ENCODE measurements at regions not wholly inside any gene's neighbourhood (a gene's known extent, or its start where the extent isn't known, plus 50 kb on each side); places are given as distances from the start of the nearest gene placed in this dataset.
A peak's percentile ranks its signal among the peaks of the same experiment; 100 is the strongest.
"Not testable (repeated sequence)": the region's sequence is repeated elsewhere in the genome, so short reads cannot be mapped to it uniquely, and the experiment has no call there.

- DNase-seq (ENCODE audit: low read depth) = no peak
These were observed 499.9 kb upstream of the LMCD1 start for GRCh38 chr3:8001712-8002111.

DNA sequence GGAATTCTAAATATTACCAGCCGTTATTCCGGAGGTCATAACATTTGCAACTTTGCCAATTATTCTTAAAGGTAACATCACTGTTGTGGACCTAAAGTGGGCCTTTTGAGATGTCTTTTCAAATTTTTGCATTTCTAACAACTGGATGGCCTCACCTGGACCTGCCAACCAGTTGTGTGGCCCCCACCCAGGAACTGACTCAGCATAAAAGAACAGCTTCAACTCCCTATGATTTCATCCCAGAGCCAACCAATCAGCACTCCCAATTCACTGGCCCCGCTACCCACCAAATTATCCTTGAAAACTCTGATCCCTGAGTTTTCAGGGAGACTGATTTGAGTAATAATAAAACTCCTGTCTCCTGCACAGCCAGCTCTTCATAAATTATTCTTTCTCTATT lies 489.7 kb upstream of the LMCD1 start:
- DNase-seq (ENCODE audit: low read depth) = no peak

DNA sequence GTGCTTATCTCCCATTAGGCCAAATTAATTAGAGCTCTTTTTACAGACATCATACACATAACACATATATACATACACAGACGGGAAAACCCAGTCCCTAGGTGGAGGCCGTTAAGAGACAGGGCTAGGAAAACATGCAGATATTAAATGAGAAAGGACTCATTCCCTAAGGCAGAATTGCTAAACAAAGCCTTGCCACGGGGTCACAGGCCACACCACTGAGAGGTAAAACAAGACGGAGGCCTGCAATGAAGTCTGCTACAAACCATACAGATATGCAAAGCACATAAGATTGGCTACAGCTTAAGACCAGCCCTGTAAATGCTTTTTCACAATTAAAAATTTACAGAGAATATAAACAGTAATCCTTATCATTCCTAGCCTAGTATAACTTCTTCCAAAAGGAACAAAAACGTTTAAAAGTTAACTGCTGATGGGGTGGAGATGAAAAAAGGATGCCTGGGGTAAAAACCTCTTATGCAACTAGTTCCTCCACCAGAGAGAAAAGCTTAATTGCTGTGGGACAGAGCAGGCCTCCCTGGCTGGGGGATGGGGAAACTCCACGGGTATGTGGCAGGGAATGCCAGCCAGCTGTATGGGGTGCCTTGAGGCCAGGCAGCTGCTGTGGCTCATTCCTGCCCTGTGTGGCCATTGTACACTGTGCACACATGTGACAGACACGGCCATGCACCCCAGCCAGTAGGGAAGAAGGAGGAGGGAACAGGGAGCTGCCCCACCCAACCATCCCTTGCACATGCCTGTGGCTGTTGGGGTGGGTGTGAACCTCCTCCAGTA lies 481.4 kb upstream of the LMCD1 start:
- no peak for DNase-seq (ENCODE audit: low read depth)

DNA sequence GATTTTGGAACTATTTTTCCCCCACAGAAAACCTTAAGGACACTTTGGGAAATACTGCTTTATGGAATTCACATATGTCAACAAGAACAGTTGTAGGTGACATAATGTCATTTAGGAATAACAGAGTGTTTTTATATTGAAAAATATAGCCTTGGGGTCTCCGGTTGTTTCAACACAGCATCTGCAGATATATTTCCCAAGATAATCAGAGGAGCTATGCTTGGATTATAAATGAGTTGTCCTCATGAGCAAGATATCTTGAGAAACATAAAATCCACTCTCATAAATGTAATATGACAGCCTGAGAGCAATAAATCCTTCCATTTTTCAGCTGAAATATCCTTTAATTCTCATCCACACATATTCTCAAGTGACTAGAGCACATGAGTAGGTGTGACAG lies 473.7 kb upstream of the LMCD1 start:
- DNase-seq (ENCODE audit: low read depth) = no peak

DNA sequence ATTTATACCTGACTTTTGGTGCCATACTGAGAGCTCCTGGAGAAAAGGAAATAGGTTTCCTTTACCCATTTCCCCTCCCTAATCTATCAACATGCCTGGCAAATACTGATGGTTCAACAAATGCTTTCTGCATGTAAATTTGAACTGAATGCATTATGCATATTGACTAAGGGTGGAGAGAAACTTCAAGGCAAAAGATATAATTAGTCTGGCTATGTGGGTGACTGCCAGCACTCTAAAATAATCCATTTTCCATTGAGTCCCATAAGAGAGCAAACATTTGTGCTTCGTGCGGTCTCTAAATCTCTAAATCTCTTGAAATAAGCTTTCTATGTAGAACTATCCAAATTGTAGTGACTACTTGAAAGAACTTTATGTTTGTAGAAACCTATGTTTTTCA lies 451.3 kb upstream of the LMCD1 start:
- no peak for DNase-seq (ENCODE audit: low read depth)

DNA sequence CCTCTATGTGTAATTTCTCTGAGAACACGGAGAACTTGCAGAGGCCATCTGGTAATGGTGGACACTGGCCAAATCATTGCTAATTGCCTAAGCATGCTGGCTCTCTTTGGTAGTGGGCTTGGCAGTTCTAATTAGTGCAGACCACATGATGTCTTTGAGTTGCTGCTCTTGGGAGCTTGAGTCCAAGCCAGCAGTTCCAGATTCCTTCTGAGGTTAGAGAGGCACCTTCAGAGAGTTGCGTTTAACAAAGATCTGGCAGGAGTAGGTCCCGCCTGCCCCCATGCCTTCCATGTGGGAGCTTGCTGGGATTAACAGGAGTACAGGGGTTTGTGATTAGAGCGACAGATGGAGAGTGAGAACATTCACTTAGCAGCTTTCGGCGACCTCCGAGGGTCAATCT lies 449.0 kb upstream of the LMCD1 start:
- DNase-seq (ENCODE audit: low read depth) = peak; percentile 5

GRCh38 chr3:8068135-8068534 lies 433.5 kb upstream of the LMCD1 start:
- DNase-seq (ENCODE audit: low read depth) = not testable (repeated sequence)

- no peak for DNase-seq (ENCODE audit: low read depth)
These were observed 432.2 kb upstream of the LMCD1 start for GRCh38 chr3:8069471-8069870.

GRCh38 chr3:8070011-8070410 lies 431.6 kb upstream of the LMCD1 start:
- DNase-seq (ENCODE audit: low read depth) = no peak

DNA sequence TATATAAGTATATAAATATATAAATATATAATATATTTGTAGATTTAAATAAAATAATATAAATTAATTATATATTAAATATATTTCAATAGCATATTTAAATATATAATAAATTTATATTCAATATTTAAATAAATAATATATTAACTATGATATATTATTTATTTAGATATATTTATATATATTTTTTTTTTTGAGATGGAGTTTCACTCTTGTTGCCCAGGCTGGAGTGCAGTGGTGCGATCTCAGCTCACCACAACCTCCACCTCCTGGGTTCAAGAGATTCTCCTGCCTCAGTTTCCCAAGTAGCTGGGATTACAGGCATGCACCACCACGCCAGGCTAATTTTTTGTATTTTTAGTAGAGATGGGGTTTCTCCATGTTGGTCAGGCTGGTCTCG lies 426.9 kb upstream of the LMCD1 start:
- not testable (repeated sequence) for DNase-seq (ENCODE audit: low read depth)

- no peak for DNase-seq (ENCODE audit: low read depth)
These were observed 424.5 kb upstream of the LMCD1 start for GRCh38 chr3:8077126-8077525.

DNA sequence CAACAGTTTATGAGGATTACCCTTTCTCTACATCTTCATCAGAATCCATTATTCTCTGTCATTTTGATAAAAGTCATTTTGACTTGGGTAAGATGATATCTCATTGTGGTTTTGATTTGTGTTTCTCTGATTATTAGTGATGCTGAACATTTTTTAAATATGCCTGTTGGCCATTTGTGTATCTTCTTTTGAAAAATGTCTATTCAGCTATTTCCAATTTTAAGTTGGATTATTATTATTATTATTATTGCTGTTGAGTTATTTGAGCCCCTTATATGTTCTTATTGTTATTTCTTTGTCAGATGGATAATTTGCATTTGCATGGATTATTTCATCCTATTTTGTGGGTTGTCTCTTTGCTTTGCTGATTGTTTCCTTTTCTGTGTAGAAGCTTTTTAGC lies 421.2 kb upstream of the LMCD1 start:
- no peak for DNase-seq (ENCODE audit: low read depth)

GRCh38 chr3:8085498-8085897 lies 416.1 kb upstream of the LMCD1 start:
- no peak for DNase-seq (ENCODE audit: low read depth)

DNA sequence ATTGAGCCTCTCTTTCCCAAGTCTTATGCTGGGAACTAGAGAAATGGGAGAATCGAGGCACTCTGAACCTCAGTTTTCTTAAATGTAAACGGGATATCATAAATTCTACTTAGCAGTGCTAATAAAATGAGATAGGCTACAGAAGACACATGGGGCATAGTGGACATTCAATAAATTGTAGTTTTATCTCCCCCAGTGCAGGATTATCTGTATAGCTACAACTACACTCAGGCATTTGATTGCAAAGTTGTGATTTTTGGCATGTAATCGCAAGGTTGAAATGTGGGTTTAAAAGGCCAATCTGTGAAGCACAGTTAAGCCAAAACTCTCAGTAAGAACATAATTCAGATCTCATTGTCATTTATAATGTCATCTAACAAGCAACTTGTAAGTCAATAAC lies 413.7 kb upstream of the LMCD1 start:
- no peak for DNase-seq (ENCODE audit: low read depth)

GRCh38 chr3:8094415-8094814 lies 407.2 kb upstream of the LMCD1 start:
- no peak for DNase-seq (ENCODE audit: low read depth)

- DNase-seq (ENCODE audit: low read depth) = no peak
These were observed 405.9 kb upstream of the LMCD1 start for GRCh38 chr3:8095724-8096123.

- DNase-seq (ENCODE audit: low read depth) = no peak
These were observed 403.9 kb upstream of the LMCD1 start for GRCh38 chr3:8097690-8098089.

DNA sequence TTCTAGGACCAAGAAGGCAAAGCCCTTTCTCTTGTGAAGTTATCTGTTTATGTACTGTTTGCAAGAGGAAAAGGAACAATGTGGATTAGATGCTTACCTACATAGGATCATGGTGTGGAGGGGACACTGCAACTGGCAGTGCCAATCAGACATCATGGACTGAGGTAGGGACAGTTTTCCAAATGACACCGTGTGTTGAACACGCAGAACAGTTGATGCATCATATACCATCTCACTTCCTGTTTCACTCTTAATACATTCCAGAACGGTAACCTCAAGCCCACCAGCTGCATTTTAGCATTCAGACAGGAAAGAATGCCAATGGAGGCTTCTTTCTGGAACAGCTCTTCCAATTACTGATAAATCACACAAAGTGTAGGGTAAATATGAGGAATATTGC lies 397.7 kb upstream of the LMCD1 start:
- DNase-seq (ENCODE audit: low read depth) = no peak

GRCh38 chr3:8106921-8107320 lies 394.7 kb upstream of the LMCD1 start:
- DNase-seq (ENCODE audit: low read depth) = no peak

- DNase-seq (ENCODE audit: low read depth) = peak; percentile 26
These were observed 390.4 kb upstream of the LMCD1 start for GRCh38 chr3:8110966-8111798.

DNA sequence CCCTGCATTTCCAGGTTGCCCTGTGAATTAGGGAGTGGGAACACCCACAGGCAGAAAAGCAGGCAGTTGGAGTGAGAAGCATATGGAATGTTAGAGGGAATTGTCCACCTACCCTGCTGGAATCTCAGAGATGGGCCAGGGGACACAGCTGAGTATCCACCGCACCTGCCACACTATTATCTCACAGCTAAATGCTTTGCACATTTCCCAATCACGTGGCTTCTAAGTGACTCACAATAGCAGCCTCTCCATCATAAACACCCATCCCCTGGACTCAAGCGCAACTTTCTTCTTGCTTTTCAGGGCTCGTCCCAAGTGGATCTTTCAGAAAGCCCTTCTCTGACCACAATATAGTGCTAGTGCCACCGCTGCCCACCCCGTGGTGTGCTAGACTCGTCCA lies 389.0 kb upstream of the LMCD1 start:
- DNase-seq (ENCODE audit: low read depth) = no peak

DNA sequence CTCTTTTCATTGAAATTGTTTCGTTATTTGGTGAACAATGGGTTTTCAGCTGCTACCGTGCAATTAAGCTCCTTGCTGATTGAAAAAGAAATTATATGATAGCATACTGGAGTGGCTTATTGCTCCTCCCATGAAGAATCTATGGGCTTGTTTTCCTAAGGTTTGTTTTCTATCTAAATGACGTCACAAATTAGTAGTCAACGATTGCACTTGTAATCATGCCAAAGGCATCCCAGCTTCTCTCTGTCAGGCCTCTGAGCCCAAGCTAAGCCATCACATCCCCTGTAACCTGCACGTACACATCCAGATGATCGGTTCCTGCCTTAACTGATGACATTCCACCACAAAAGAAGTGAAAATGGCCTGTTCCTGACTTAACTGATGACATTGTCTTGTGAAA lies 388.0 kb upstream of the LMCD1 start:
- DNase-seq (ENCODE audit: low read depth) = no peak

DNA sequence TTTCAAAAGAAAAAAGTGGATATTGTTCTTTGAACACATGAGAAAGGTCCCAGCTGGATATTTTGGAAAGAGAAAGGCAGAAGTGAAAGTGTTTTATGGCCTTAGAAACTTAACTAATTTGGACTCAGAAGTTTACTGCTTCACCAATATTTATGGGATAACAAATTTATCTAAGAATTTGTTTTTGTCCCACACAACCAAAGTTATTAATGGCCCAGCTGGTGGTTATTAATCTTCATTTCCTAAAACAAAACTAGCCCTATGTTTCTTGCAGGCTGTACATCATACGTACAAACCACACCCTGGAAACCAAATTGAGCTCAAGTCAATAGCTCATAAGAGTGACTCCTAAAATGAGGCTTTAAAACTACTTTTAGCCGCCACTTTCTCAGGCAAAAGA lies 372.9 kb upstream of the LMCD1 start:
- no peak for DNase-seq (ENCODE audit: low read depth)

DNA sequence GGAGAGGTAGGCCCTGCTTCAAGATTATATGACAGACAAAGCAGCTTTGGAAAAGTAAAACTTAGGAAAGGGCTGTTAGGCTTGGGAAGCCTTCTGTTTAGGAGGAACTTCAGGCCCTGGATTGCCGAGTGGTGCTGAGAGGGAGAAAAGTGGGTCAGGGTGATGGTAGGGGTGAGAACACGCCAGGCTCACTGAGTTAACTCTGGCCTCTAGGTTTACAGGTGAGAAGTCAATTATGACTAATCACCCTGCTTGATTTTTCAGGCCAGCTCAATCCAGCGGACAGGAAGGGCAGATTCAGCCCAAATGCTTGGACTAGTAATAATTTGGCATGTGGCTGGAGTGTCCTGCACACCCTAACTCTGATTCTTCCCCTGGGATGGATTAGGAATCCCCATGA lies 365.1 kb upstream of the LMCD1 start:
- no peak for DNase-seq (ENCODE audit: low read depth)
